ENCODE measurements at regions not wholly inside any gene's neighbourhood (a gene's known extent, or its start where the extent isn't known, plus 50 kb on each side); places are given as distances from the start of the nearest gene placed in this dataset.

GRCh38 chr7:98778421-98778820, 91.4 kb downstream of the TMEM130 start:
- TF ChIP-seq CTCF (IDR thresholded peaks at IDR 0.05 in 2 of 3, conservative IDR thresholded peaks at IDR 0.05 in 1 of 3; ENCODE audit: borderline replicate concordance in 1 of 3, insufficient read depth in 1 of 3, low read depth in 2 of 3, low read length in 2 of 3) = no peak
- no peak for TF ChIP-seq EZH2 (IDR thresholded peaks at IDR 0.05)
- ChIA-PET CTCF (interaction anchor here (0.7 kb wide), 1 partner anchor 46 kb away, joined by 3 read pairs; no protein-coding TSS in a partner anchor), POLR2A (interaction anchor here (1.0 kb wide), 1 partner anchor 44 kb away, joined by 3 read pairs; no protein-coding TSS in a partner anchor), RAD21 (ENCODE audit: low non-redundant PET in 1 of 2, low total read pairs in 2 of 2, uncharacterized antibody in 2 of 2, unreplicated experiment in 2 of 2) (no interaction called here)
- H3K79me2 ChIP-seq (ENCODE audit: insufficient read depth, low read length) = no peaks in the 10 kb centered on the region
- H3K4me1 ChIP-seq (ENCODE audit: control insufficient read depth in 1 of 2, insufficient read depth in 2 of 2, low read length in 2 of 2) = peaks cover 24 to 33% of the 10 kb centered on the region in 2 experiments
- no peaks in the 10 kb centered on the region for H3K27me3 ChIP-seq (ENCODE audit: insufficient read depth, low read length)
- H3K4me2 ChIP-seq (ENCODE audit: low read length) = no peak overlapping the region
- DNase-seq (ENCODE audit: low read depth, low spot score) (no peak), ATAC-seq (no peak)
- no peaks in the 10 kb centered on the region for H3K9me2 ChIP-seq (ENCODE audit: insufficient read depth)
- H3K4me3 ChIP-seq (replicated peaks in 1 of 2; ENCODE audit: low read depth in 1 of 2, low read length in 2 of 2) = no peak overlapping the region
- BruUV-seq (replicated peaks) = no TSS peak
- no peaks in the 10 kb centered on the region for H3K36me3 ChIP-seq (ENCODE audit: control insufficient read depth in 1 of 2, insufficient read depth in 2 of 2, low read length in 2 of 2)
- no peak overlapping the region for H3K9ac ChIP-seq (ENCODE audit: low read length)
- no peak overlapping the region for H2AFZ ChIP-seq (ENCODE audit: low read depth, low read length, poor library complexity, severe bottlenecking)
- no peaks in the 10 kb centered on the region for H3K9me3 ChIP-seq (ENCODE audit: control insufficient read depth in 1 of 2, insufficient read depth in 1 of 2, low read depth in 1 of 2, low read length in 2 of 2)
- intact Hi-C loops (cut with micrococcal nuclease) = no loop called here
- no peak overlapping the region for H3K27ac ChIP-seq (ENCODE audit: low read depth, low read length)
- H4K20me1 ChIP-seq (ENCODE audit: insufficient read depth) = no peaks in the 10 kb centered on the region

GRCh38 chr7:98779800-98780587, 89.8 kb downstream of the TMEM130 start:
- RAD21 ChIA-PET (ENCODE audit: low non-redundant PET in 1 of 2, low total read pairs in 2 of 2, uncharacterized antibody in 2 of 2, unreplicated experiment in 2 of 2) = no interaction called here
- H3K27ac ChIP-seq (ENCODE audit: low read depth, low read length) = no peak overlapping the region
- POLR2A ChIA-PET = interaction anchor here (0.7 kb wide), 1 partner anchor 410 kb away, joined by 3 read pairs; no protein-coding TSS in a partner anchor

More at GRCh38 chr7:98779800-98780587, 89.8 kb downstream of the TMEM130 start:
- Histone ChIP-seq H3K79me2 (ENCODE audit: insufficient read depth, low read length) (no peaks in the 10 kb centered on the region), H2AFZ (ENCODE audit: low read depth, low read length, poor library complexity, severe bottlenecking) (peak overlapping the region; percentile 91), H3K9me3 (ENCODE audit: control insufficient read depth in 1 of 2, insufficient read depth in 1 of 2, low read depth in 1 of 2, low read length in 2 of 2) (no peaks in the 10 kb centered on the region), H4K20me1 (ENCODE audit: insufficient read depth) (no peaks in the 10 kb centered on the region), H3K4me3 (replicated peaks in 1 of 2; ENCODE audit: low read depth in 1 of 2, low read length in 2 of 2) (no peak overlapping the region), H3K9me2 (ENCODE audit: insufficient read depth) (no peaks in the 10 kb centered on the region), H3K27me3 (ENCODE audit: insufficient read depth, low read length) (no peaks in the 10 kb centered on the region), H3K9ac (ENCODE audit: low read length) (no peak overlapping the region), H3K4me2 (ENCODE audit: low read length) (peak overlapping the region; percentile 59), H3K36me3 (ENCODE audit: control insufficient read depth in 1 of 2, insufficient read depth in 2 of 2, low read length in 2 of 2) (no peaks in the 10 kb centered on the region), H3K4me1 (ENCODE audit: control insufficient read depth in 1 of 2, insufficient read depth in 2 of 2, low read length in 2 of 2) (peaks cover 24 to 33% of the 10 kb centered on the region in 2 experiments)
- CTCF ChIA-PET = no interaction called here
- ATAC-seq (no peak), DNase-seq (ENCODE audit: low read depth, low spot score) (no peak)
- BruUV-seq (replicated peaks) = no TSS peak
- TF ChIP-seq MAX (IDR thresholded peaks at IDR 0.05) (no peak), SIN3A (IDR thresholded peaks at IDR 0.05; ENCODE audit: low read depth) (no peak), CTCF (IDR thresholded peaks at IDR 0.05 in 2 of 3, conservative IDR thresholded peaks at IDR 0.05 in 1 of 3; ENCODE audit: borderline replicate concordance in 1 of 3, insufficient read depth in 1 of 3, low read depth in 2 of 3, low read length in 2 of 3) (no peak), ZBTB33 (IDR thresholded peaks at IDR 0.05; ENCODE audit: extremely low read depth, insufficient replicate concordance, low read length) (no peak), ZFX (IDR thresholded peaks at IDR 0.05) (no peak), POLR2AphosphoS5 (IDR thresholded peaks at IDR 0.05; ENCODE audit: low read depth, low read length) (no peak), SP1 (IDR thresholded peaks at IDR 0.05; ENCODE audit: low read depth) (no peak), CBX3 (IDR thresholded peaks at IDR 0.05; ENCODE audit: low read depth) (no peak), EZH2 (IDR thresholded peaks at IDR 0.05) (no peak)
- intact Hi-C loops (cut with micrococcal nuclease) = no loop called here

All from HCT116 (cell line).